ENCODE measurements at regions not wholly inside any gene's neighbourhood (a gene's known extent, or its start where the extent isn't known, plus 50 kb on each side); places are given as distances from the start of the nearest gene placed in this dataset.

DNA sequence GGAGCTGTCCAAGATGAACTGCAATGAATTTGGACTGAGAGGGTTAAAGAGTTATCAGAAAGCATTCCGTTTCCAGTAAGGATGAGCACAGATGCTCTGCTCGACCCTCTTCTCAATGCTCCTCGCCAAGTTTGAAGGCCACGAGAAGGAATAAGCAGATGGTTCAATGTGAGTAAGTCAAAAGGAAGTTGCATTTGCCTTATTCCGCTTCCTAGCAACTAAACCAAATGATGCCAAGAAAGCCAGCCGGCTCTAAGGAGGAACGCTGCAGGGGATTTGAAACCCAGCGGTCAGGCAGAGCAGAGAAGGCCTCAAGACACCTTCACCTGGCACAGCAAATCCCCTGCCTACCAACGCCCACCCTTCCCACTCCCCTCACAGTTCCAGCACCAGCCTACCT, 52.1 kb upstream of the CNEP1R1 start:
- H3K27ac ChIP-seq: no peak overlapping the region
- DNase-seq (ENCODE audit: low read depth, low spot score): no peak

Data from epithelial cell of prostate (primary cell).